Activated B cell treated with CpG ODN at 0.5 μM for 24 hours (primary cell): ENCODE measurements at regions not wholly inside any gene's neighbourhood (a gene's known extent, or its start where the extent isn't known, plus 50 kb on each side); places are given as distances from the start of the nearest gene placed in this dataset.

Experiments
- ATAC-seq: fragments of 200-7000 bp; cut with Tn5 transposase; one replicate; pipeline ENCODE4 v1.10.0; 2021; ENCODE audit warnings: low read depth, mild to moderate bottlenecking, moderate library complexity
- CTCF ChIA-PET: fragments of 350-600 bp; sonication (Branson Sonifier 250); formaldehyde crosslinking; loops from one replicate; lab custom pipeline; 2021; ENCODE audit warnings: antibody characterized with exemption; lab: Charles Lee
- POLR2A ChIA-PET: fragments of 350-600 bp; sonication (Branson Sonifier 250); formaldehyde crosslinking; loops from one replicate; lab custom pipeline; 2021; ENCODE audit warnings: antibody characterized with exemption; lab: Charles Lee
- DNase-seq: peaks from one replicate; pipeline ENCODE4 v3.0.0; 2022
- H3K27ac Mint-ChIP-seq: one replicate; pipeline ENCODE4 v1.8.0; 2020; ENCODE audit warnings: mixed read lengths
- H3K27me3 Mint-ChIP-seq: one replicate; pipeline ENCODE4 v1.8.0; 2021; ENCODE audit warnings: mixed read lengths
- H3K36me3 Mint-ChIP-seq: one replicate; pipeline ENCODE4 v1.8.0; 2021; ENCODE audit warnings: low read depth, mixed read lengths
- H3K4me1 Mint-ChIP-seq: one replicate; pipeline ENCODE4 v1.8.0; 2021; ENCODE audit warnings: mixed read lengths
- H3K4me3 Mint-ChIP-seq: one replicate; pipeline ENCODE4 v1.8.0; 2020; ENCODE audit warnings: mild to moderate bottlenecking, mixed read lengths
- H3K9me3 Mint-ChIP-seq: one replicate; pipeline ENCODE4 v1.8.0; 2020; ENCODE audit warnings: mixed read lengths
- intact Hi-C: fragments of 100-400 bp; cut with micrococcal nuclease; formaldehyde crosslinking; loops from one replicate; pipeline ENCODE4 v1.15.1; 2024
- TF ChIP-seq, protein P1 (sequence below): fragments of 200-600 bp; IDR thresholded peaks from one replicate; pipeline ENCODE4 v1.8.0; 2022; ENCODE audit warnings: antibody characterized with exemption, mild to moderate bottlenecking

- ChIA-PET CTCF (no interaction called here), POLR2A (no interaction called here)
- no peak for DNase-seq
- TF ChIP-seq, protein P1, sequence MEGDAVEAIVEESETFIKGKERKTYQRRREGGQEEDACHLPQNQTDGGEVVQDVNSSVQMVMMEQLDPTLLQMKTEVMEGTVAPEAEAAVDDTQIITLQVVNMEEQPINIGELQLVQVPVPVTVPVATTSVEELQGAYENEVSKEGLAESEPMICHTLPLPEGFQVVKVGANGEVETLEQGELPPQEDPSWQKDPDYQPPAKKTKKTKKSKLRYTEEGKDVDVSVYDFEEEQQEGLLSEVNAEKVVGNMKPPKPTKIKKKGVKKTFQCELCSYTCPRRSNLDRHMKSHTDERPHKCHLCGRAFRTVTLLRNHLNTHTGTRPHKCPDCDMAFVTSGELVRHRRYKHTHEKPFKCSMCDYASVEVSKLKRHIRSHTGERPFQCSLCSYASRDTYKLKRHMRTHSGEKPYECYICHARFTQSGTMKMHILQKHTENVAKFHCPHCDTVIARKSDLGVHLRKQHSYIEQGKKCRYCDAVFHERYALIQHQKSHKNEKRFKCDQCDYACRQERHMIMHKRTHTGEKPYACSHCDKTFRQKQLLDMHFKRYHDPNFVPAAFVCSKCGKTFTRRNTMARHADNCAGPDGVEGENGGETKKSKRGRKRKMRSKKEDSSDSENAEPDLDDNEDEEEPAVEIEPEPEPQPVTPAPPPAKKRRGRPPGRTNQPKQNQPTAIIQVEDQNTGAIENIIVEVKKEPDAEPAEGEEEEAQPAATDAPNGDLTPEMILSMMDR, result no peak
- Mint-ChIP-seq H3K27ac (no peak overlapping the region), H3K4me3 (no peak overlapping the region), H3K36me3 (no peaks in the 10 kb centered on the region), H3K4me1 (no peaks in the 10 kb centered on the region), H3K27me3 (no peaks in the 10 kb centered on the region), H3K9me3 (no peaks in the 10 kb centered on the region)
- intact Hi-C loops, result no loop called here
- ATAC-seq, result no peak
Observed at GRCh38 chrX:112527903-112528302, 151.8 kb downstream of the LHFPL1 start.

DNA sequence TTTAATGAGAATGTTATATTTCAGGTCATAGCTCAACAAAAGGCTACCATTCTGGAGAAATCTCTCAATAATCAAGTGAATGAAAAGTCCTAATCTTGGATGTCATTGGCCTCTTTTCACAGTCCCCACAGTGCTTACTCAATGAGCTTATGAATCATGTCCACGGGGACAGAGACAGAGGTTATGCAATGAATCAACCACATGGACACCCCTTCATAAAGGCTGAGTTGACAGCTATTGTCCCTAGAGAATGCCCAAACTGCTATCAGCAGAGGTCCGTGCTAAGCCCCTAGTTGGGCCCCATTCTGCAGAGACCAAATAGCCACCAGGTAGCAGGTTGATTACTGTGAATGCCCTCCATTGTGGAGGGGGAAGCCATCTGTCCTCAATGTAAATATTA is 158.1 kb downstream of the LHFPL1 start:
- Mint-ChIP-seq H3K9me3 (no peaks in the 10 kb centered on the region), H3K36me3 (no peaks in the 10 kb centered on the region), H3K27me3 (no peaks in the 10 kb centered on the region), H3K4me3 (no peak overlapping the region), H3K4me1 (no peaks in the 10 kb centered on the region), H3K27ac (no peak overlapping the region)
- ATAC-seq (no peak), DNase-seq (no peak)
- TF ChIP-seq, protein P1, result no peak
- ChIA-PET POLR2A (no interaction called here), CTCF (no interaction called here)
- intact Hi-C loops, result no loop called here

- no peak overlapping the region for H3K4me3 Mint-ChIP-seq
- peaks cover under 1% of the 10 kb centered on the region for H3K9me3 Mint-ChIP-seq
- intact Hi-C loops, result no loop called here
- no peak for DNase-seq
- ChIA-PET CTCF (no interaction called here), POLR2A (no interaction called here)
- H3K27ac Mint-ChIP-seq, result no peak overlapping the region
- TF ChIP-seq, protein P1, result no peak
- no peaks in the 10 kb centered on the region for H3K27me3 Mint-ChIP-seq
- H3K36me3 Mint-ChIP-seq, result no peaks in the 10 kb centered on the region
- ATAC-seq, result no peak
- no peaks in the 10 kb centered on the region for H3K4me1 Mint-ChIP-seq
Observed at GRCh38 chrX:112520124-112520523, 159.6 kb downstream of the LHFPL1 start.

DNA sequence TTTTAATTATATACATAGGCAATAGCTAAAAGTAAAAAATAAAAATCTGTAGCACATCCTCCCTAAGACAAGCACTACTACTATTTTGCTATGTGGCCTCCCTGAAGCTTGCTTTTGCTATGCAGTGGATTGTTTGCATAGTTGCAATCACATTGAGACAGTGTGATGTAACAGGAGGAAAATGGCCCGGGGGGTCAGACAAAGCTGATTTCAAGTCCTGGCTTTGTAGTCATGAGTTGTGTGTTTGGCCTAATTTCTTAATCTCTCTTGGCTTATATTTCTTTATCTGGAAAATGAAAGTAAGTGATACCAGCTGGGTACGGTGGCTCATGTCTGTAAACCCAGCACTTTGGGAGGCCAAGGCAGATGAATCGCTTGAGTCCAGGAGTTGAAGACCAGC is 166.6 kb downstream of the LHFPL1 start:
- H3K4me3 Mint-ChIP-seq, result no peak overlapping the region
- ChIA-PET CTCF (no interaction called here), POLR2A (no interaction called here)
- no peak overlapping the region for H3K27ac Mint-ChIP-seq
- DNase-seq (no peak), ATAC-seq (no peak)
- no peaks in the 10 kb centered on the region for H3K27me3 Mint-ChIP-seq
- intact Hi-C loops, result no loop called here
- TF ChIP-seq, protein P1, result no peak
- no peaks in the 10 kb centered on the region for H3K36me3 Mint-ChIP-seq
- no peaks in the 10 kb centered on the region for H3K4me1 Mint-ChIP-seq
- H3K9me3 Mint-ChIP-seq, result peaks cover 9% of the 10 kb centered on the region

- no peak overlapping the region for H3K27ac Mint-ChIP-seq
- TF ChIP-seq, protein P1, result no peak
- H3K9me3 Mint-ChIP-seq, result peaks cover 9% of the 10 kb centered on the region
- no peaks in the 10 kb centered on the region for H3K36me3 Mint-ChIP-seq
- POLR2A ChIA-PET, result no interaction called here
- ATAC-seq, result no peak
- CTCF ChIA-PET, result no interaction called here
- no peak for DNase-seq
- intact Hi-C loops, result no loop called here
- no peaks in the 10 kb centered on the region for H3K4me1 Mint-ChIP-seq
- no peaks in the 10 kb centered on the region for H3K27me3 Mint-ChIP-seq
- no peak overlapping the region for H3K4me3 Mint-ChIP-seq
Observed at GRCh38 chrX:112512509-112512908, 167.2 kb downstream of the LHFPL1 start.
